Naive thymus-derived CD4-positive, alpha-beta T cell (primary cell): ENCODE measurements at regions not wholly inside any gene's neighbourhood (a gene's known extent, or its start where the extent isn't known, plus 50 kb on each side); places are given as distances from the start of the nearest gene placed in this dataset.

Experiments used
- ATAC-seq: fragments of 150-1000 bp; cut with Tn5 transposase; 2 replicates; pipeline ENCODE4 v1.10.0; 2021; ENCODE audit warnings: mild to moderate bottlenecking, moderate library complexity
- CTCF ChIA-PET: fragments of 350-600 bp; sonication (Branson Sonifier 250); formaldehyde crosslinking; loops from one replicate; lab custom pipeline; 2021; ENCODE audit warnings: antibody characterized with exemption; lab: Charles Lee
- POLR2A ChIA-PET: fragments of 350-600 bp; sonication (Branson Sonifier 250); formaldehyde crosslinking; loops from one replicate; lab custom pipeline; 2021; ENCODE audit warnings: antibody characterized with exemption, inconsistent platforms; lab: Charles Lee
- DNase-seq, 9 donors: peaks; one replicate each; pipeline versions ENCODE4 v3.0.0 to v3.0.0-alpha.2; 2020 to 2022; ENCODE audit warnings: mixed read lengths in 1 of 9
- H3K27ac ChIP-seq: one replicate; pipeline ENCODE4 v1.7.0; 2013; ENCODE audit warnings: mild to moderate bottlenecking, low read depth, low read length, moderate library complexity
- H3K27me3 ChIP-seq, 2 donors: one replicate each; pipeline ENCODE4 v1.7.0; 2013; ENCODE audit warnings: low read length in 2 of 2, mild to moderate bottlenecking in 2 of 2, moderate library complexity in 2 of 2; ENCODE audit not compliant: control insufficient read depth in 2 of 2, insufficient read depth in 2 of 2
- H3K36me3 ChIP-seq, 3 experiments: 1 replicate in 2 of 3; 2 replicates in 1 of 3; pipeline ENCODE4 v1.7.0; 2013; ENCODE audit warnings: low read length in 3 of 3, mild to moderate bottlenecking in 3 of 3, moderate library complexity in 1 of 3; ENCODE audit not compliant: insufficient read depth in 3 of 3, control insufficient read depth in 2 of 3
- H3K4me1 ChIP-seq, 2 donors: one replicate each; pipeline ENCODE4 v1.7.0; 2013; ENCODE audit warnings: low read length in 2 of 2, mild to moderate bottlenecking in 2 of 2, moderate library complexity in 1 of 2; ENCODE audit not compliant: control insufficient read depth in 2 of 2, insufficient read depth in 2 of 2
- H3K4me3 ChIP-seq: 2 replicates; pipeline ENCODE4 v1.7.0; 2013; ENCODE audit warnings: mild to moderate bottlenecking, low read length
- H3K9me3 ChIP-seq, 3 experiments: 1 replicate in 2 of 3; 2 replicates in 1 of 3; pipeline ENCODE4 v1.7.0; 2013; ENCODE audit warnings: low read length in 3 of 3; ENCODE audit not compliant: control insufficient read depth in 2 of 3
- H3K27ac Mint-ChIP-seq, 9 donors: one replicate each; pipeline ENCODE4 v1.8.0; 2020 to 2022; ENCODE audit warnings: mixed read lengths in 9 of 9, mild to moderate bottlenecking in 8 of 9, moderate library complexity in 5 of 9, inconsistent platforms in 2 of 9
- H3K27me3 Mint-ChIP-seq, 5 donors: one replicate each; pipeline ENCODE4 v1.8.0; 2021 to 2022; ENCODE audit warnings: mixed read lengths in 5 of 5, mild to moderate bottlenecking in 1 of 5
- H3K36me3 Mint-ChIP-seq, 5 donors: one replicate each; pipeline ENCODE4 v1.8.0; 2020 to 2022; ENCODE audit warnings: mixed read lengths in 5 of 5, mild to moderate bottlenecking in 3 of 5, inconsistent platforms in 1 of 5
- H3K4me1 Mint-ChIP-seq, 7 donors: one replicate each; pipeline ENCODE4 v1.8.0; 2020 to 2022; ENCODE audit warnings: mixed read lengths in 7 of 7, mild to moderate bottlenecking in 3 of 7, inconsistent platforms in 1 of 7
- H3K4me3 Mint-ChIP-seq, 10 donors: one replicate each; pipeline ENCODE4 v1.8.0; 2020 to 2022; ENCODE audit warnings: mild to moderate bottlenecking in 10 of 10, mixed read lengths in 10 of 10, moderate library complexity in 6 of 10, inconsistent platforms in 2 of 10
- H3K9me3 Mint-ChIP-seq, 11 donors: one replicate each; pipeline ENCODE4 v1.8.0; 2020 to 2022; ENCODE audit warnings: mixed read lengths in 11 of 11, mild to moderate bottlenecking in 4 of 11, inconsistent platforms in 1 of 11, moderate library complexity in 1 of 11
- intact Hi-C, 2 donors: fragments of 100-400 bp; cut with micrococcal nuclease; formaldehyde crosslinking; loops; one replicate each; pipeline ENCODE4 v1.15.1; 2023

DNA sequence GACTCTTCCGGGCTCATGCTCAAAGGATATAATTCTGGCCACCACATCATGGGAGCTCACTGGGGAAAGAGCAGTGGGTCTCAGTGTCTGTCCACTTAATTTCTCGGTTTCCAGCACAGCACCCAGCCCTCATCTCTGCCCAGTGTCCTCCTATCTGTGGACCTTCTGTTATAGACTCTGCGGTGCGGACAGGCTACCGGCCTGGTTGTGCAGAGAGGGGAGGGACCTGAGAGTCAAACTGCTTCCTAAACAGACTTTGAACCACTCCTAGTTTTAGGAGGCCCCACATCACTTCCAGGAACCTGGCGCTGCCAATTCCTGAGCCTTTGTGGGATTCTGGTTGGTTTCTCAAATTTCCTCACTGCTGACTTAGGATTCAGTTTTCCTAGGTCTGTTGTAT is 59.8 kb upstream of the MED4 start:
- H3K36me3 ChIP-seq = no peaks in the 10 kb centered on the region
- ATAC-seq (no peak), DNase-seq (no peak)
- H3K9me3 ChIP-seq = peaks cover 0 to 3% (median 0%) of the 10 kb centered on the region in 3 experiments
- no peaks in the 10 kb centered on the region for H3K27me3 ChIP-seq
- H3K27ac ChIP-seq = peak overlapping the region; percentile 4
- intact Hi-C loops = loop anchor here (5.0 to 10.0 kb wide), 4 partner anchors 350 to 1602 kb away; partner anchors contain the start of genes LRCH1 (in 1 of the 2) and RCBTB2 (in 1 of the 2)
- H3K4me1 ChIP-seq = peaks cover 28 to 68% of the 10 kb centered on the region in 2 donors
- Mint-ChIP-seq H3K36me3 (peaks cover 0 to 11% (median 0%) of the 10 kb centered on the region in 5 donors), H3K27ac (peak overlapping the region; percentile 87 to 99 (median 91)), H3K27me3 (no peaks in the 10 kb centered on the region), H3K4me1 (peaks cover 44 to 87% (median 76%) of the 10 kb centered on the region in 7 donors), H3K4me3 (peak overlapping the region in 6 of 10 donors; percentile 49 to 83 (median 66)), H3K9me3 (peaks cover 0 to 3% (median 0%) of the 10 kb centered on the region in 11 donors)
- H3K4me3 ChIP-seq = no peak overlapping the region
- ChIA-PET POLR2A (interaction anchor here (0.6 to 6.4 kb wide), 15 partner anchors 8 to 378 kb away, joined by 3 to 114 read pairs (median 8); partner anchors contain the start of genes ITM2B and RCBTB2), CTCF (interaction anchor here (0.7 to 3.4 kb wide), 7 partner anchors 27 to 83 kb away, joined by 3 to 16 read pairs (median 3); partner anchors contain the start of gene ITM2B)

DNA sequence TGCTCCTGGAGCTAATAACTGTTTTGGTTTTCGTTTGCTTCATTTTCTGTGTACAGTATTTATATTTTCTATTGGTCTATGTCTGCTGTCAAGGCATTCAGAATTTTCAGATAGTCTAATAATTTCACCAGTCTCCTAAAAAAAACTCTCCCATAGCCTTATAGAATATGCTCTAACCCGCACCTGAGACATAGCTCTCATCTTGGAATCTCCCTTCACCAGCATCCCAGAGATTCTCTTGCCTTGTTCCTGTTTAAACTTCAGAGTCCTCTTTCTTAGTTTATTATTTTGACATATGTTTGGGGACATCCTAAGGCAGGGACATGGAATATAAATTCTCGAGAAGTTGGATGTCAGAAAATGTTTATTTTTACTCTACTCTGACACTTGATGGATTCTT is 58.3 kb upstream of the MED4 start:
- ATAC-seq = no peak
- H3K27me3 Mint-ChIP-seq = no peaks in the 10 kb centered on the region
- Histone ChIP-seq H3K4me1 (peaks cover 28 to 61% of the 10 kb centered on the region in 2 donors), H3K4me3 (no peak overlapping the region), H3K27ac (peak overlapping the region; percentile 25), H3K9me3 (peaks cover 0 to 3% (median 0%) of the 10 kb centered on the region in 3 experiments), H3K27me3 (no peaks in the 10 kb centered on the region), H3K36me3 (no peaks in the 10 kb centered on the region)
- peaks cover 0 to 3% (median 0%) of the 10 kb centered on the region in 11 donors for H3K9me3 Mint-ChIP-seq
- peaks cover 0 to 10% (median 0%) of the 10 kb centered on the region in 5 donors for H3K36me3 Mint-ChIP-seq
- intact Hi-C loops = loop anchor here (10.0 kb wide), 2 partner anchors 352 to 382 kb away; partner anchors contain the start of gene RCBTB2 (in 1 of the 2)
- ChIA-PET POLR2A (interaction anchor here (2.4 to 6.4 kb wide), 5 partner anchors 26 to 83 kb away, joined by 8 to 114 read pairs (median 47); partner anchors contain the start of gene ITM2B), CTCF (interaction anchor here (1.2 to 1.8 kb wide), 3 partner anchors 26 to 66 kb away, joined by 3 to 7 read pairs (median 5); no protein-coding TSS in a partner anchor)
- peaks cover 38 to 87% (median 70%) of the 10 kb centered on the region in 7 donors for H3K4me1 Mint-ChIP-seq
- H3K27ac Mint-ChIP-seq = peak overlapping the region in 8 of 9 donors; percentile 76 to 99 (median 90)
- DNase-seq = no peak
- peak overlapping the region in 8 of 10 donors; percentile 5 to 83 (median 58) for H3K4me3 Mint-ChIP-seq

DNA sequence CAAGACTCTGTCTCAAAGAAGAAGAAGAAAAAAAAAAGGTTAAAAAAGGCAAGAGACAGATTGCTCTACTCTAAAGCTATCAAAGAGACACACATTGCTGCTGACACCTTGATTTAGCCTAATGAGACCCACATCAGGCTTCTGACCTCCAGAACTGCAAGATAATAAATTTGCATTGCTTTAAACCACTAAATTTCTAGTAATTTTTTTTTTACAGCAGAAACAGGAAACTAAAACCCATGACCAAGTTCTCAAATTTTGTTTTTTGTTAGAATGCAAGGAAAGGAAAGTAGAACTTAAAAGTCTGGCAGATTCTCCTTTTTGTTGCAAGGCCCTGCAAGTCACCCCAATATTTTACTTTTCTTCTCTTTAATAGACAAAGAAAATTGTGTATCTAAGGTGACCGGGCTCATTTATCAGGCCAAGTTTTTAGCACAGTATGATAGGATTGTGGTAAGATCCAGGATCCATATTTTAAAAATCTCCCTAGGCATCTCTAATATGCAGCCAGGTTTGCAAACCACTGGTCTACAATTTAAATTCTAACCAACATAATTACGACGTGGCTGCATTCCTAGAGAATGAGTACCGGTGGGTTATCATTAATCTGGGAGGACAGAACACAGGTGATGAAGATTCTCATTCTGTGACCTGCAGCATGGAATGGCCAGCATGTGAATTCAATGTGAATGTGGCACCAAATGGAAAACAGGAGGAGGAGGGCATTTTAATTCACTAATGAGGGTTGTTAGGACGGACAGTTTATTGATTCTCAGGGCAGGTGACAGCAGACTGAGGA is 56.7 kb upstream of the MED4 start:
- ATAC-seq (no peak), DNase-seq (peak in 4 of 9 donors; percentile 24 to 41 (median 38))
- Histone ChIP-seq H3K27ac (peak overlapping the region; percentile 52), H3K27me3 (no peaks in the 10 kb centered on the region), H3K4me1 (peaks cover 26 to 54% of the 10 kb centered on the region in 2 donors), H3K4me3 (peak overlapping the region; percentile 19), H3K9me3 (peaks cover 0 to 3% (median 0%) of the 10 kb centered on the region in 3 experiments), H3K36me3 (no peaks in the 10 kb centered on the region)
- H3K27ac Mint-ChIP-seq = peak overlapping the region; percentile 67 to 99 (median 91)
- intact Hi-C loops = loop anchor here (1.0 to 10.0 kb wide), 4 partner anchors 24 to 383 kb away; partner anchors contain the start of gene RCBTB2 (in 1 of the 2)
- H3K4me1 Mint-ChIP-seq = peaks cover 38 to 80% (median 70%) of the 10 kb centered on the region in 7 donors
- H3K27me3 Mint-ChIP-seq = no peaks in the 10 kb centered on the region
- H3K4me3 Mint-ChIP-seq = peak overlapping the region; percentile 52 to 83 (median 64)
- H3K36me3 Mint-ChIP-seq = peaks cover 0 to 9% (median 0%) of the 10 kb centered on the region in 5 donors
- ChIA-PET POLR2A (interaction anchor here (0.7 to 1.4 kb wide), 2 partner anchors 70 to 81 kb away, joined by 3 to 6 read pairs; partner anchors contain the start of gene ITM2B), CTCF (interaction anchor here (0.7 to 1.0 kb wide), 3 partner anchors 23 to 60 kb away, joined by 3 to 6 read pairs (median 4); no protein-coding TSS in a partner anchor)
- peaks cover 0 to 3% (median 0%) of the 10 kb centered on the region in 11 donors for H3K9me3 Mint-ChIP-seq

DNA sequence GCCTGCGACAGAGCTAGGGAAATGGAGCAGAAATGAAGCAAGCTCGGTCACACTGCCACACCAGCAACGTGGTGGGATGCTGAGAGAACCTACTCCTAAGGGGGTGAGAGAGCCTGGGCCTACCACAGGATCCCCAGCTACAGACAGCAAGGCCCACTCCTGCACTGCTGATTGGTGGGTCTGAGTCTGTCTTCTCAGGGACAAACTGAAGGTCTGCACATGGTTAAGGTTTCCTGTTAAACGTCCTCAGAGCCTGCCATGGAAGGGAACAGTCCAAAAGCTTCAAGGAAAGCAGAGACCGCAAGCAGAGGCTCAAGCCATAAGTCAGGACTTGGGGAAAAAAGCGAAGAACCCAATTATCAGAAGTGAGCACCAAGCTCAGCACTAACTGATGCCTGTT is 53.5 kb upstream of the MED4 start:
- Histone ChIP-seq H3K4me1 (peaks cover 14 to 36% of the 10 kb centered on the region in 2 donors), H3K4me3 (no peak overlapping the region), H3K27ac (no peak overlapping the region), H3K27me3 (no peaks in the 10 kb centered on the region), H3K9me3 (peaks cover 0 to 3% (median 0%) of the 10 kb centered on the region in 3 experiments), H3K36me3 (no peaks in the 10 kb centered on the region)
- ChIA-PET CTCF (no interaction called here), POLR2A (interaction anchor here (0.6 to 2.6 kb wide), 9 partner anchors 17 to 90 kb away, joined by 3 to 13 read pairs (median 4); partner anchors contain the start of gene ITM2B)
- Mint-ChIP-seq H3K9me3 (peaks cover 0 to 1% (median 0%) of the 10 kb centered on the region in 11 donors), H3K27me3 (no peaks in the 10 kb centered on the region), H3K4me1 (peaks cover 33 to 67% (median 62%) of the 10 kb centered on the region in 7 donors), H3K36me3 (peaks cover 0 to 8% (median 3%) of the 10 kb centered on the region in 5 donors), H3K4me3 (peak overlapping the region in 4 of 10 donors; percentile 1 to 34 (median 24)), H3K27ac (peak overlapping the region in 7 of 9 donors; percentile 39 to 81 (median 78))
- DNase-seq = no peak
- ATAC-seq = no peak
- intact Hi-C loops = no loop called here

DNA sequence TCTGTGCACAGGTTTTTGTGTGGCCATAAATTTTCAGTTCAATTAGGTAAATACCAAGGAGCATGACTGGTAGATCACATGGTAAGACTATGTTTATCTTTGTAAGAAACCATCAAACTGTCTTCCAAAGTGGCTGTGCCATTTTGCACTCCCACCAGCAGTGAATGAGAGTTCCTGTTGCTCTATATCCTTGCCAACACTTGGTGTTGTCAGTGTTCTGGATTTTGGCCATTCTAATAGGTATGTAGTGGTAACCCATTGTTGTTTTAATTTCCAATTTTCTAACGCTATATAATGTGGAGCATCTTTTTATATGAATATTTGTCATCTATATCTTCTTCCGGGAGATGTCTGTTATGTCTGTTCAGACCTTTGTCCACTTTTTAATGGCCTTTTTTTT is 51.7 kb upstream of the MED4 start:
- H3K27ac Mint-ChIP-seq = peak overlapping the region in 4 of 9 donors; percentile 15 to 56 (median 42)
- no peaks in the 10 kb centered on the region for H3K27me3 ChIP-seq
- ATAC-seq (no peak), DNase-seq (no peak)
- H3K36me3 Mint-ChIP-seq = peaks cover 0 to 8% (median 2%) of the 10 kb centered on the region in 5 donors
- peaks cover 0 to 3% (median 0%) of the 10 kb centered on the region in 3 experiments for H3K9me3 ChIP-seq
- intact Hi-C loops = no loop called here
- no peaks in the 10 kb centered on the region for H3K27me3 Mint-ChIP-seq
- peaks cover 9 to 18% of the 10 kb centered on the region in 2 donors for H3K4me1 ChIP-seq
- peaks cover 0 to 1% (median 0%) of the 10 kb centered on the region in 11 donors for H3K9me3 Mint-ChIP-seq
- H3K4me3 Mint-ChIP-seq = no peak overlapping the region
- no peak overlapping the region for H3K4me3 ChIP-seq
- peaks cover 17 to 57% (median 47%) of the 10 kb centered on the region in 7 donors for H3K4me1 Mint-ChIP-seq
- POLR2A ChIA-PET = interaction anchor here (0.9 to 2.5 kb wide), 2 partner anchors 16 to 74 kb away, joined by 4 to 7 read pairs; no protein-coding TSS in a partner anchor
- H3K27ac ChIP-seq = no peak overlapping the region
- CTCF ChIA-PET = no interaction called here
- H3K36me3 ChIP-seq = no peaks in the 10 kb centered on the region

DNA sequence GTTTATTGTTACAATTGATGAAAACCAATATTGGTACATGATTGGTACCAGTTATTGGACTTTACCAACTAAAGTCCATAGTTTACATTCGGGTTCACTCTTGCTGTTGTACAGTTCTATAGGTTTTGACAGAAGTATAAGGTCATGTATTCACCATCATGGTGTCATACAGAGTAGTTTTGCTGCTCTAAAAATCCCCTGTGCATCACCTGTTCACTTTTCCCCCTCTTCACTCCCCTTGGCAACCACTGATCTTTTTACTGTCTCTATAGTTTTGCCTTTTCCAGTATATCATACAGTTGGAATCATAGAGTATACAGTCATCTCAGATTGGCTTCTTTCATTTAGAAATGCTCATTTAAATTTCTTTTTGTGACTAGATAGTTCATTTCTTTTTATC is 51.2 kb upstream of the MED4 start:
- peaks cover 0 to 3% (median 0%) of the 10 kb centered on the region in 3 experiments for H3K9me3 ChIP-seq
- DNase-seq (no peak), ATAC-seq (no peak)
- H3K4me1 Mint-ChIP-seq = peaks cover 12 to 56% (median 42%) of the 10 kb centered on the region in 7 donors
- no peak overlapping the region for H3K4me3 ChIP-seq
- peaks cover 0 to 3% (median 0%) of the 10 kb centered on the region in 5 donors for H3K27me3 Mint-ChIP-seq
- CTCF ChIA-PET = no interaction called here
- H3K4me3 Mint-ChIP-seq = no peak overlapping the region
- peak overlapping the region in 6 of 9 donors; percentile 9 to 57 (median 36) for H3K27ac Mint-ChIP-seq
- H3K36me3 ChIP-seq = no peaks in the 10 kb centered on the region
- intact Hi-C loops = no loop called here
- H3K27me3 ChIP-seq = no peaks in the 10 kb centered on the region
- POLR2A ChIA-PET = interaction anchor here (1.3 kb wide), 1 partner anchor 87 kb away, joined by 8 read pairs; the partner anchor contains the start of gene ITM2B
- peaks cover 5 to 14% of the 10 kb centered on the region in 2 donors for H3K4me1 ChIP-seq
- peaks cover 0 to 8% (median 3%) of the 10 kb centered on the region in 5 donors for H3K36me3 Mint-ChIP-seq
- peaks cover 0 to 1% (median 0%) of the 10 kb centered on the region in 11 donors for H3K9me3 Mint-ChIP-seq
- H3K27ac ChIP-seq = no peak overlapping the region
